ENCODE measurements at regions not wholly inside any gene's neighbourhood (a gene's known extent, or its start where the extent isn't known, plus 50 kb on each side); places are given as distances from the start of the nearest gene placed in this dataset.

DNA sequence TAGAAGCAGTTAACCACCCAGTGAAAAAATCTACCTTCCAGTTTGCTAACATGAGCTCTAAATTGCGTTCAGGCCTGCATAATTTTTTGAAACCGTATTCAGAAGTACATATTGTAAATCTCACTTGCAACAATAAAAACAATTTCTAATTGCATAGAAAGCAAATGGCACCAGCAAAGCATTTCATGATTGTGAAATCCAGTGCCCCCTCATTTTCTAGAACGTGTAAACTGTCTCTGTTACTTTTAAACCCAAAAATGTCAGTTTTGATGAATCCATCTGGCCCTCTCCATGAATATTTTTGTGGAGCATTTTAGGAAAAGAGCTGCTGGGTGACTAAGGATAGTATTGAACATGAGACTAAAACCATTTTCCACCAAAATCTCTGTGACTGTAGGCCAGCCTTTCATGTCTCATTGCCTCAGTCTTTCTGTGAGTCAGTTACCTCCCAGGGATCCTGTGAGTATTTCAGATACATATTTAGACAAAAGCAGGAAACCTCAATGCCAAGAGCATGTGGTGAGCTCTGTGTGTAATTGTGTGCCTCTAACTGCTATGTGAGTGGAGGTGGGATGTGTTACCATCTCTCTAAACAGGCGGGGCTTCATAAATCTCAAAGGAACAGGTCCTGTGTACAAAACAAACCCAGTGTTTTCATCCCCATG is 477.8 kb upstream of the DCC start:
- no peak for DNase-seq

DNA sequence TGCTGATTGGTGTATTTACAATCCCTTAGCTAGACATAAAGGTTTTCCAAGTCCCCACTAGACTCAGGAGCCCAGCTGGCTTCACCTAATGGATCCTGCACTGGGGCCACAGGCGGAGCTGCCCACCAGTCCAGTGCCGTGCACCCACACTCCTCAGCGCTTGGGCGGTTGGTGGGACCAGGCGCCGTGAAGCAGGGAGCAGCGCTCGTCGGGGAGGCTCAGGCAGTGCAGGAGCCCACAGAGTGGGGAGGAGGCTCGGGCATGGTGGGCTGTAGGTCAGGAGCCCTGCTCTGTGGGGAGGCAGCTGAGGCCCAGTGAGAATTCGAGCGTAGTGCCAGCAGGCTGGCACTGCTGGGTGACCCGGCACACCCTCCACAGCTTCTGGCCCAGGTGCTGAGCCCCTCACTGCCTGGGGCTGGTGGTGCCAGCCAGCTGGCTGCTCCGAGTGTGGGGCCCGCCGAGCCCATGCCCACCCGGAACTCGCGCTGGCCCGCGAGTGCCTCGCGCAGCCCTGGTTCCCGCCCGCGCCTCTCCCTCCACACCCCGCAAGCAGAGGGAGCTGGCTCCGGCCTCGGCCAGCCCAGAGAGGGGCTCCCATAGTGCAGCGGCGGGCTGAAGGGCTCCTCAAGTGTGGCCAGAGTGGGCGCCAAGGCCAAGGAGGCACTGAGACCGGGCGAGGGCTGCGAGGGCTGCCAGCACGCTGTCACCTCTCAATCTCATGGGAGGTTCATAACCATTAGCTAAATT is 475.6 kb upstream of the DCC start:
- no peak for DNase-seq

- no peak for DNase-seq
These were observed 474.5 kb upstream of the DCC start for GRCh38 chr18:51865538-51865937.

DNA sequence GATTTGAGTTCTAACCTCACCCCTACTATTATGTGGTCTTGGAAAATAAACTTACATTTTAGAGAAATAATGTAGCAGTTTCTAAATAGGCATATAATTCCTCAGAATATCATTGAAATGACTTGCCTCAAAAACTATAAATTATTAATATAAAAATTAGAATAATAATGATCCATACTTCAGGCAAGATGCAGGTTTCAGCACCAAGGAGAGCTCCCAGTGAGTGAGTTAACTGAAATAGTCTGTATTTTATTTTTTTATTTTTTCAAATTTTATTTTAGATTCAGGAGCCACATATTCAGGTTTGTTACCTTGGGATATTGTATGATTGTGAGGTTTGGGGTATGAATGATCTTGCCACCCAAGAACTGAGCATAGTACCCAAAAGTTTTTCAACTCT is 472.2 kb upstream of the DCC start:
- DNase-seq: no peak

DNA sequence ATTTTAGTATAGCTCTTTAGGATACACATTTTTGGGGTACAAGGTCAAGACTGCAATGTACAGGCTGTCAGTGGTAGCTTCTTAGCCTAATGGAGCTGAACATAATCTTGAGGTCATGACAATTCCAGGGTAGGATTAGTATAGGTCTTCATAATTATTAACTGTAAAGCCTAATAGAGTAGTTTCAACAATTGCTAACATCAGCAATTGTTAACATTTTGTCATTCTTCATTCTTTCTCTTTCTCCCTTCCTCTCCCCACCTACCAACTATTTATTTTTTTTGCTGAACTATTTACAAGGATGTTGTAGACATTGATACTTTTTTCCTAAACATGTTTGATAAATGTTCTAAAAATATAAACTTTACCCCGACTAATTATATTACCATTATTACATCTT is 461.3 kb upstream of the DCC start:
- DNase-seq: no peak

DNA sequence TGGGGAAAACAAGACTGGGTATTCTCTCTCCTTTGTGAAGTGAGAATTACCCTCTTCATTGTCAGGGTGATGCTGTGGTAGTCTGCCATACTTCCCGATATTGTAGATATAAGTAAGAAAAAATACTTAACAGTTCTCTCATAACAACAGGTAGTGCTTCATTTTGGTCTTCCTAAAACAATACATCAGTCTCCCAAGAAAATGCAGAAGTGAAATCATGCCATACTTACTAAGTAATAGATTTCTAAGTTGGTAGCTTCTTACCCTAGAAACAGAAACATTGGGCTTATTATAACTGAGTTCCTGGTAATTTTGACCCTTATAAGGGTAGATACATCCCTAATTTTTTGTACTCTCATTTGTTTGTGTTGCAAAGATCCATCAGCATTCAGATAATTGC is 460.7 kb upstream of the DCC start:
- DNase-seq: no peak

DNA sequence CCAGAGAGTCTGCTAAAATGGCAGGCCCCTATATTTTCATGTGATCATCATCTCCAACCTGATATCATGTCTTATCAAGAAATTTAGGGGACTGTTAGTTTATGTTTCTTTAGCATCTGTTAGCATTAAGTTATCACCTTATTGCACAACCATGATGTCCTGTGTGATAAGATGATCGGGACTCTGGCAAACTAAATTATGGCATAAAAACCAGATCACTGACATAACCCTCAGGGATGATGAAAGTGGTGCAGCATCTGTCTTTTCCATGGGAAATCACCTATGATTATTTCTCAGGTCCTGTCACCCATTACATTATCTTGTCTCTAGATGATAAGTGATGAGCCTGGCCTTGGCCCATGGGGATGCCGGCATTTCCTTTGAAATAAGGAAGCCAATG is 458.6 kb upstream of the DCC start:
- DNase-seq: no peak

- no peak for DNase-seq
These were observed 456.0 kb upstream of the DCC start for GRCh38 chr18:51884039-51884438.

DNA sequence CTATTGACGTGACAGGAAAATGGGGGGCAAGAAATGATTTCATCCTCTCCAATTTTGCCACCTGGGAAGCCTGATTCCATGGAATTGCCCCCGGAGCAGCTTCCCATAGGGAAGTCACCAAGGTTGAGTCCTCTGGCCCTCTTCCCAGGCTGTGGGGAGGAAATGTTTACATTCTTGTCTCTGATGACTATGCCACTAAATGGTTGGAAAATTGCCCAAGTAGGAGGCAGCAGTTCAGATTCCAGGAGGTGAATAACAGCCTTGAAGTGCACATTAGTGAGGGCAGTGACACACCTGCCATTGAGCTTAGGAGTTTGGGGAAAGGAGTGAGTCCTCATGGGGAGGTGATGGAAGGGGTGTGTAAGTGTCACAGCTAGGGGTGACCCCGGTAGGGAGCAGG is 449.2 kb upstream of the DCC start:
- DNase-seq: no peak

GRCh38 chr18:51891876-51892275 is 448.1 kb upstream of the DCC start:
- no peak for DNase-seq

GRCh38 chr18:51897884-51898283 is 442.1 kb upstream of the DCC start:
- DNase-seq: no peak

DNA sequence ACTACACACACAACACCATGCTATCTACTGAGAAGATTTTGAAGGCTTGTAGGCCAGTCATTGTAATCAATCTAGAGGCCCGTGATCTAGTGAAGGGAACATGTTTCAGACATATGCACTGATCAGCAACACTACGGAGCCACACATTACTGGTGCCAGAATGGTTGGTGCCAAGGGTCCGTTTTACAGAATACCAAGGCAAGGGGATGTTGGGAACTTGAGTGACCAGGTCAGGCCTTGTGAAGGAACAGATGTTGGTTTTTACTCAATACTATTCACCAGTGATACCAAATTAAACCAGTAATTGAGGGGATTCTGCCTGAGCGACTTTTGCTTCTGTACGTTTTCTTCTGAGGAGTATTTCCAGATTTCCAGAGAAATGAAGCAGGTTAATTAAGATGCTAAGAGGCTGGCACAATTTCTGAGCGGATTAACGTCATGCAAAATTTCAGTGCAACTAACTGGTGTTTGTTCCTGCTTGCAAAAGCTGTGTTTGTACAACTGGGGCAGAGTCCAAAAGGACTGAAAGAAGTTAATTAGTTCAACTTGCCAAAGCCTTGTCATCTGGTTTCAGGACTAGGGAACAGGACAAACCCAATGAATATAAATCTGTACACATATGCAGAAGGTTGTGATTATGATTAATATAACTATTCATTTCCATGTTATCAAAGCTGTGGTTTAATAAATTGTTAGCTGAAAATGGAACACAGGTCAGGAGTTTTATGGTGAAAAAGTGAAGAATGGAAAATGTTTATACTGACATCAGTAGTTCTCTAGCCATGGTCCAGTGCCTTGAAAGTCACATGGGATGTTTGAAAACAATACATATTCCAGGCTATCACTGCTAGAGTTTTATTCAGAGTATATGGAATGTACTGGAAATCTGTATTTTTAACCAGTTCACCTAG is 432.1 kb upstream of the DCC start:
- no peak for DNase-seq

GRCh38 chr18:51908598-51908944 is 431.4 kb upstream of the DCC start:
- no peak for DNase-seq

DNA sequence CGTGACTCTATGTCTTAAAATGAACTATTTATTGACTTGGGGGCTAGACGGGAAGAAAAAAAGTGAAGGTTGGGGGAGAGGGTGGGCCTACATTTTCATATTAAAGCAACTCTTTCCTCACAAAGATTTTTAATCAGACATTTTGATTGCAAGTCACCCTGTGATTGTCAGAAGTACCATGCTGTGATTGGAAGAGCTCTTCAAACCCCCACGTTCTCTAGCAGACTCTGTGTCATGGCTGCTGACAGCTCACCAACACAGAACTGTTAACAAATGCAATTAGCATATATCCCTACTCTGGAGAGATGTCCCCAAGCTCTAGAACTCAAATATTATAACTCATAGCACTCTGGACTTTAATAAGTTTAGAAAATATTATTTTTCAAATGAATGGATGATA is 428.4 kb upstream of the DCC start:
- DNase-seq: no peak

- no peak for DNase-seq
These were observed 427.6 kb upstream of the DCC start for GRCh38 chr18:51912381-51912780.

DNA sequence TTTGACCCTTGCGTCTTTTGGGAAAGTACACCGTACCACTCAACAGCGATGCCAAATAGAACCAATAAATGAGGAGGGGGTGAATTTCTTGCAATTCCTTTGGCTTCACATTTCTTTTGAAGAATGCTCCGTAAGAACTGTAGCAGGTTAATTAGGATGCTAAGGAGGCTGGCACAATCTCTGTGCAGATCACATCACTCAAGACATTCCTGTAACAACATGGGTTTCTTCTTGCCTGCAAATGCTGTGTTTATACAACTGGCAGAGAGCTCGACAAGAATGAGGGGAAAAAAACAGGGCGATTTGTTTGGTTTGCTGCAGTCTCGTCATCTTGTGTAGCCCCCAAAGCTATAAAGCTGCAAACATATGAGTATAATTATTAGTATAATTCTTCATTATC is 424.8 kb upstream of the DCC start:
- DNase-seq: no peak

- no peak for DNase-seq
These were observed 418.1 kb upstream of the DCC start for GRCh38 chr18:51921862-51922261.

GRCh38 chr18:51933903-51934302 is 406.1 kb upstream of the DCC start:
- DNase-seq: no peak

DNA sequence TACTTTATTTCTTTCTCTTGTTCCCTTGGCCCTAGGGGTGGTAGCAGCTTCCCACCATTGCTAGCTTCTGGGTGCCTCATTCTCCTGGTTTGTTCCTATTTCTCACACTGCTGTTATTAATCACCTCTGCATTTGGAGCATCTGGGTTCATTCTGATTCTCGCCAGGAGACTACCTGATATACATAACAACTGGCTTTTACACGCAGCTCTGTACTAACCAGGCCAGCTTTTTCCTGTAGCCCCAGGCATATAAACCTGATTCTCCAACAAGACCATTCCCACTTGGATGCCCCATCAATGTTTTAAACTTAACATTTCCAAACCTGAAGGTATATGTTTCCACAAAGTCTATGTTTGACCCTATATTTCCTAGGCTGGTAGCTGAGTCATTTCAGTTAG is 403.9 kb upstream of the DCC start:
- no peak for DNase-seq

GRCh38 chr18:51941999-51942398 is 398.0 kb upstream of the DCC start:
- no peak for DNase-seq

DNA sequence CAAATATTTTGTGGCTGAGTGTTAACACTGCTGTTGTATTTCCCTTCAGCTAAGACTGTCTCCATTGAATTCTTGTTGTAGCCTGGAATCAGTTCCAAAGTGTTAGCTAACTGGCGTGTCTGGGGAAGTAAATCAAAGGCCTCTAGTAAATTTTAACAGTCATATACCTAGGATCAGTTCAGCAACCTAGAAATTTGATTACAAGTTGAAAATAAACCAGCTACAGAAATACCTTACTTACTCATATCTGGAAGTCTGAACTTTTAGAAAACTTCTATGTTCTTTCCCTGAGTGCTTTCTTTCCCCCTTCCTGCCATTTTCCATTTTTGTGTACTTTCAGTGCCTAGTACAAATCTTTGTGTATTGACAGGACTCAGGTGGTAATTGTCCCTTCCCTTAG is 396.7 kb upstream of the DCC start:
- no peak for DNase-seq

GRCh38 chr18:51946946-51947345 is 393.1 kb upstream of the DCC start:
- DNase-seq: no peak

DNA sequence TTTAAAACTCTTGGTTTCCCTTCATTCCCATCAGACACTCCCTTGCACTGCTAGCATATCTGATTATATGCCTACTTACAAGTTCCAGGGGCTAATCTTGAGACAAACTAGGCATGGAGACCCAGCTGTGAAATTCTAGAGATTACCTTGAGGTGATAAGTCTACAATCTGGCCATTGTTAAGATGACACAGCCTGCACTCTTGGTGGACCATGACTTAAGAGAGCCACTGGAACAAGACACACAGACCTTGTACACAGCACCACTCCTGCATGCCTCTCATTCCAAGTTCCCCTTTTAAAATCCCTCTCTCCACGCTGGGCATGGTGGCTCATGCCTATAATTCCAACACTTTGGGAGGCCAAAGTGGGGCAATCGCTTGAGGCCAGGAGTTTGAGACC is 387.2 kb upstream of the DCC start:
- no peak for DNase-seq

DNA sequence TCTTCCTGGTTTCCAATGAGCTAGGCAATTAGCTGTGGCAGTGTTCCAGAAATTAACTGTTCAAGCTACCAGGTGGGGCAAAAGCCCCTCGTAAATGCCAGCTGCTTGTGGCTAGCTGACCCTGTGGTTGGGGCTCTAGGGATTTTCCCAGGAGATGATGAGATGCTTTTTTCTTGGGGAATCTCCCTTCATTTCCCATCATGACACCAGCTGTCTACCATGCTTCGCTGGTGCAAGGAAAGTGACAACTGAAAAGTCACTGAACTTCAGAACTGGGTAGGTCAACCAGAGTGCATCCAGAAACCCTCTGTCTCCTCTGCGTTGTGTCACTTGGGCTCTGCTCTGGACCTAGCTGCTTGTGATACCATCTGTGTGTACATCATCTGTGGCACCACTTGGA is 386.5 kb upstream of the DCC start:
- no peak for DNase-seq

Measured in CD4-positive, alpha-beta T cell treated with Interleukin-4 for 1 hour (primary cell).